Type B pancreatic cell (in vitro differentiated cells): ENCODE measurements at regions not wholly inside any gene's neighbourhood (a gene's known extent, or its start where the extent isn't known, plus 50 kb on each side); places are given as distances from the start of the nearest gene placed in this dataset.

Source experiments
- DNase-seq: peaks from one replicate; pipeline ENCODE4 v3.0.0; 2021; ENCODE audit warnings: mixed read lengths; ENCODE audit not compliant: unreplicated experiment; ENCODE audit errors: extremely low spot score
- H3K27ac Mint-ChIP-seq: 2 replicates; pipeline ENCODE4 v1.8.0; 2021; ENCODE audit warnings: mild to moderate bottlenecking, mixed read lengths
- H3K27me3 Mint-ChIP-seq: 2 replicates; pipeline ENCODE4 v1.8.0; 2021; ENCODE audit warnings: mixed read lengths
- H3K36me3 Mint-ChIP-seq: 2 replicates; pipeline ENCODE4 v1.8.0; 2021; ENCODE audit warnings: mixed read lengths
- H3K4me1 Mint-ChIP-seq: one replicate; pipeline ENCODE4 v1.8.0; 2021; ENCODE audit warnings: mixed read lengths; ENCODE audit not compliant: unreplicated experiment
- H3K4me3 Mint-ChIP-seq: 2 replicates; pipeline ENCODE4 v1.8.0; 2021; ENCODE audit warnings: mild to moderate bottlenecking, mixed read lengths
- H3K9me3 Mint-ChIP-seq: 2 replicates; pipeline ENCODE4 v1.8.0; 2021; ENCODE audit warnings: mixed read lengths
- CTCF ChIP-seq: fragments of 200-600 bp; sonication (generic); conservative IDR thresholded peaks from 2 replicates; pipeline ENCODE4 v1.5.0; 2021; ENCODE audit warnings: antibody characterized with exemption, mild to moderate bottlenecking

GRCh38 chr21:36564647-36565046, 84.7 kb upstream of the CLDN14 start:
- H3K36me3 Mint-ChIP-seq, result no peaks in the 10 kb centered on the region
- peaks cover 18% of the 10 kb centered on the region for H3K27me3 Mint-ChIP-seq
- peaks cover 22% of the 10 kb centered on the region for H3K4me1 Mint-ChIP-seq
- DNase-seq, result peak; percentile 18
- no peak for TF ChIP-seq CTCF
- H3K9me3 Mint-ChIP-seq, result peaks cover 5% of the 10 kb centered on the region
- no peak overlapping the region for H3K27ac Mint-ChIP-seq
- H3K4me3 Mint-ChIP-seq, result no peak overlapping the region

GRCh38 chr21:36565540-36565939, 85.6 kb upstream of the CLDN14 start:
- H3K4me1 Mint-ChIP-seq, result peaks cover 22% of the 10 kb centered on the region
- H3K27ac Mint-ChIP-seq, result no peak overlapping the region
- no peaks in the 10 kb centered on the region for H3K36me3 Mint-ChIP-seq
- peaks cover 23% of the 10 kb centered on the region for H3K27me3 Mint-ChIP-seq
- no peak overlapping the region for H3K4me3 Mint-ChIP-seq
- peaks cover 5% of the 10 kb centered on the region for H3K9me3 Mint-ChIP-seq
- TF ChIP-seq CTCF, result no peak
- DNase-seq, result peak; percentile 32

- peak; percentile 36 for DNase-seq
- Mint-ChIP-seq H3K36me3 (no peaks in the 10 kb centered on the region), H3K27me3 (peaks cover 24% of the 10 kb centered on the region), H3K9me3 (peaks cover 5% of the 10 kb centered on the region), H3K27ac (no peak overlapping the region), H3K4me3 (peak overlapping the region; percentile 25), H3K4me1 (peaks cover 27% of the 10 kb centered on the region)
- no peak for TF ChIP-seq CTCF
Observed at GRCh38 chr21:36566644-36567043, 86.7 kb upstream of the CLDN14 start.

GRCh38 chr21:36567216-36567885, 87.4 kb upstream of the CLDN14 start:
- no peak for TF ChIP-seq CTCF
- H3K27ac Mint-ChIP-seq, result no peak overlapping the region
- H3K27me3 Mint-ChIP-seq, result peaks cover 23% of the 10 kb centered on the region
- H3K9me3 Mint-ChIP-seq, result peaks cover 5% of the 10 kb centered on the region
- peak; percentile 47 for DNase-seq
- H3K36me3 Mint-ChIP-seq, result no peaks in the 10 kb centered on the region
- peak overlapping the region; percentile 25 for H3K4me3 Mint-ChIP-seq
- peaks cover 29% of the 10 kb centered on the region for H3K4me1 Mint-ChIP-seq

GRCh38 chr21:36569511-36569910, 89.6 kb upstream of the CLDN14 start:
- Mint-ChIP-seq H3K27me3 (peaks cover 18% of the 10 kb centered on the region), H3K4me1 (peaks cover 29% of the 10 kb centered on the region), H3K27ac (no peak overlapping the region), H3K4me3 (no peak overlapping the region), H3K9me3 (no peaks in the 10 kb centered on the region), H3K36me3 (no peaks in the 10 kb centered on the region)
- no peak for TF ChIP-seq CTCF
- DNase-seq, result peak; percentile 6

GRCh38 chr21:36571556-36571955, 91.6 kb upstream of the CLDN14 start:
- H3K36me3 Mint-ChIP-seq, result no peaks in the 10 kb centered on the region
- H3K9me3 Mint-ChIP-seq, result no peaks in the 10 kb centered on the region
- H3K4me1 Mint-ChIP-seq, result peaks cover 19% of the 10 kb centered on the region
- TF ChIP-seq CTCF, result no peak
- H3K27ac Mint-ChIP-seq, result no peak overlapping the region
- peaks cover 15% of the 10 kb centered on the region for H3K27me3 Mint-ChIP-seq
- H3K4me3 Mint-ChIP-seq, result no peak overlapping the region
- no peak for DNase-seq
